Memory B cell (primary cell): ENCODE measurements at regions not wholly inside any gene's neighbourhood (a gene's known extent, or its start where the extent isn't known, plus 50 kb on each side); places are given as distances from the start of the nearest gene placed in this dataset.

Experiments used
- ATAC-seq: fragments of 150-1000 bp; cut with Tn5 transposase; 2 replicates; pipeline ENCODE4 v1.10.0; 2021; ENCODE audit warnings: low read depth, mild to moderate bottlenecking, moderate library complexity
- DNase-seq, 2 donors: peaks; one replicate each; pipeline ENCODE4 v3.0.0; 2022; ENCODE audit warnings: low spot score in 2 of 2
- H3K27ac Mint-ChIP-seq: one replicate; pipeline ENCODE4 v1.8.0; 2022; ENCODE audit warnings: mild to moderate bottlenecking, moderate library complexity, mixed read lengths
- H3K27me3 Mint-ChIP-seq: one replicate; pipeline ENCODE4 v1.8.0; 2022; ENCODE audit warnings: mixed read lengths
- H3K36me3 Mint-ChIP-seq: one replicate; pipeline ENCODE4 v1.8.0; 2022; ENCODE audit warnings: mild to moderate bottlenecking, mixed read lengths
- H3K4me1 Mint-ChIP-seq: one replicate; pipeline ENCODE4 v1.8.0; 2022; ENCODE audit warnings: mixed read lengths
- H3K4me3 Mint-ChIP-seq: one replicate; pipeline ENCODE4 v1.8.0; 2022; ENCODE audit warnings: mild to moderate bottlenecking, moderate library complexity, mixed read lengths
- H3K9me3 Mint-ChIP-seq: one replicate; pipeline ENCODE4 v1.8.0; 2022; ENCODE audit warnings: mixed read lengths

- H3K9me3 Mint-ChIP-seq, result no peaks in the 10 kb centered on the region
- no peak overlapping the region for H3K4me3 Mint-ChIP-seq
- no peak overlapping the region for H3K27ac Mint-ChIP-seq
- H3K4me1 Mint-ChIP-seq, result no peaks in the 10 kb centered on the region
- H3K36me3 Mint-ChIP-seq, result no peaks in the 10 kb centered on the region
- ATAC-seq, result no peak
- peaks cover 4% of the 10 kb centered on the region for H3K27me3 Mint-ChIP-seq
- no peak for DNase-seq
Measured at GRCh38 chrX:40503094-40503493, 77.7 kb upstream of the ATP6AP2 start.

DNA sequence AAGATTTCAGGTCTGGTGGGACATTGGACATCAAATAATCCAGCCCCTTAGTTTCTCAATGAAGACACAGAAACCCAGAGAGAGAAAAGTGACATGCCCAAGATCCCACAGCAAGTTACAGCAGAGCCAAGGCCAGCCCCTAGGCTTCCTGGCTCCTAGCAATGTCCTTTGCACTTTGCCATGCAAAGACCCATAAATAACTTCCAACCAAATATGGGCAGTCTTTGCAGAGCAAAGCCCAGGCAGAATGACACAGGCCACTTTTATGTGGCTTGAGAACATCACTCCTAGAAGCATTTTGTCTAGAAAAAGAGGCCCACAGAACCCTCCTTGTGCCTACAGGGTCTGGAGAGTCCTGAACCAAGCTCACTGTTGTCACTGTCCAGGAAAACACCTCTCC, 78.1 kb upstream of the ATP6AP2 start:
- Mint-ChIP-seq H3K27me3 (peaks cover 4% of the 10 kb centered on the region), H3K4me1 (no peaks in the 10 kb centered on the region), H3K4me3 (no peak overlapping the region), H3K36me3 (no peaks in the 10 kb centered on the region), H3K9me3 (no peaks in the 10 kb centered on the region), H3K27ac (no peak overlapping the region)
- ATAC-seq (no peak), DNase-seq (no peak)

GRCh38 chrX:40501164-40501855, 79.5 kb upstream of the ATP6AP2 start:
- Mint-ChIP-seq H3K36me3 (no peaks in the 10 kb centered on the region), H3K9me3 (no peaks in the 10 kb centered on the region), H3K4me1 (no peaks in the 10 kb centered on the region), H3K27ac (no peak overlapping the region), H3K4me3 (no peak overlapping the region), H3K27me3 (peaks cover 4% of the 10 kb centered on the region)
- no peak for DNase-seq
- ATAC-seq, result no peak

- H3K9me3 Mint-ChIP-seq, result no peaks in the 10 kb centered on the region
- peaks cover 6% of the 10 kb centered on the region for H3K27me3 Mint-ChIP-seq
- H3K27ac Mint-ChIP-seq, result no peak overlapping the region
- ATAC-seq (no peak), DNase-seq (no peak)
- no peaks in the 10 kb centered on the region for H3K4me1 Mint-ChIP-seq
- no peaks in the 10 kb centered on the region for H3K36me3 Mint-ChIP-seq
- H3K4me3 Mint-ChIP-seq, result no peak overlapping the region
Measured at GRCh38 chrX:40496728-40497127, 84.0 kb upstream of the ATP6AP2 start.

- H3K4me1 Mint-ChIP-seq, result no peaks in the 10 kb centered on the region
- DNase-seq, result no peak
- H3K27me3 Mint-ChIP-seq, result peaks cover 6% of the 10 kb centered on the region
- ATAC-seq, result no peak
- H3K36me3 Mint-ChIP-seq, result no peaks in the 10 kb centered on the region
- H3K4me3 Mint-ChIP-seq, result no peak overlapping the region
- H3K9me3 Mint-ChIP-seq, result no peaks in the 10 kb centered on the region
- no peak overlapping the region for H3K27ac Mint-ChIP-seq
Measured at GRCh38 chrX:40495659-40496058, 85.1 kb upstream of the ATP6AP2 start.

- Mint-ChIP-seq H3K9me3 (no peaks in the 10 kb centered on the region), H3K4me3 (no peak overlapping the region), H3K36me3 (no peaks in the 10 kb centered on the region), H3K4me1 (no peaks in the 10 kb centered on the region), H3K27ac (no peak overlapping the region), H3K27me3 (peaks cover 4% of the 10 kb centered on the region)
- ATAC-seq (no peak), DNase-seq (no peak)
Measured at GRCh38 chrX:40494005-40494404, 86.8 kb upstream of the ATP6AP2 start.

GRCh38 chrX:40488296-40488695, 92.5 kb upstream of the ATP6AP2 start:
- Mint-ChIP-seq H3K27ac (no peak overlapping the region), H3K36me3 (no peaks in the 10 kb centered on the region), H3K9me3 (peaks cover 6% of the 10 kb centered on the region), H3K27me3 (no peaks in the 10 kb centered on the region), H3K4me3 (no peak overlapping the region), H3K4me1 (no peaks in the 10 kb centered on the region)
- DNase-seq (no peak), ATAC-seq (no peak)

GRCh38 chrX:40485973-40486372, 94.8 kb upstream of the ATP6AP2 start:
- Mint-ChIP-seq H3K4me3 (no peak overlapping the region), H3K4me1 (no peaks in the 10 kb centered on the region), H3K9me3 (peaks cover 6% of the 10 kb centered on the region), H3K27ac (no peak overlapping the region), H3K36me3 (no peaks in the 10 kb centered on the region), H3K27me3 (no peaks in the 10 kb centered on the region)
- no peak for ATAC-seq
- DNase-seq, result no peak

DNA sequence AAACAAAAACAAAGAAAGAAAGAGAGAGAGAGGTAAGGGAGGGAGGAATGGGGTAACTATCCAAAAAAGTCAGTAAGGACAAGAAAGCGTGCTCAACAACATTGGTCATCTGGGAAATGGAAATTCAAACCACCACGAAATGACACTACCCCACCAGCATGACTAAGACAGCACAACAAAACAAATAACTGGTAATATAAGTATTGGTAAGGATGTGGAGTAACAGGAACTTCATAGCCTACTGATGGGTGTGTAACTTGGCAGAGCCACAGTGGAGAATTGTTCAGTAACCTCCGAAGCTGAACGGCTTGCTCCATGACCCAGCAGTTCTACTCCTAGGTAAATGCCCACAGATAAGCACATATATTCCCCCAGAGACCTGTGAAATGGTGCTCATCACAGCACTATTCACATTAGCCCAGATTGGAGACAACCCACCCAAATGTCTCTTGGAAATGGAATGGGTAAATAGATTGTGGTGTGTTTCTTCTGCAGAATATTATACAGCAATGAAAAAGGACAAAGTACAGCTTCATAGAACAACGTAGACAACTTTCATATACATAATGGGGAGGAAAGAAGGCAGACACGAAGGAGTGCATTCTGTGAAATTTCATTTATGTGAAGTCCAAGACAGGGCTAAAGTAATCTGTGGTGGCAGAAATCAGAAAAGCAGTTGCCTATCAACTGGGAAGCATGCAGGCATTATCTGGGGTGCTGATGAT, 95.5 kb upstream of the ATP6AP2 start:
- peaks cover 6% of the 10 kb centered on the region for H3K9me3 Mint-ChIP-seq

GRCh38 chrX:40484408-40485091, 96.2 kb upstream of the ATP6AP2 start:
- no peaks in the 10 kb centered on the region for H3K4me1 Mint-ChIP-seq
- H3K27ac Mint-ChIP-seq, result no peak overlapping the region
- no peak overlapping the region for H3K4me3 Mint-ChIP-seq
- DNase-seq (no peak), ATAC-seq (no peak)
- H3K36me3 Mint-ChIP-seq, result no peaks in the 10 kb centered on the region
- peaks cover 6% of the 10 kb centered on the region for H3K9me3 Mint-ChIP-seq
- H3K27me3 Mint-ChIP-seq, result no peaks in the 10 kb centered on the region

More for the DNA sequence above, 95.5 kb upstream of the ATP6AP2 start:
- H3K27me3 Mint-ChIP-seq, result no peaks in the 10 kb centered on the region
- H3K4me3 Mint-ChIP-seq, result no peak overlapping the region
- no peaks in the 10 kb centered on the region for H3K4me1 Mint-ChIP-seq
- ATAC-seq, result no peak
- H3K36me3 Mint-ChIP-seq, result no peaks in the 10 kb centered on the region
- H3K27ac Mint-ChIP-seq, result no peak overlapping the region
- DNase-seq, result no peak

- H3K4me3 Mint-ChIP-seq, result no peak overlapping the region
- H3K9me3 Mint-ChIP-seq, result peaks cover 6% of the 10 kb centered on the region
- no peaks in the 10 kb centered on the region for H3K4me1 Mint-ChIP-seq
- H3K27ac Mint-ChIP-seq, result no peak overlapping the region
- no peak for ATAC-seq
- H3K27me3 Mint-ChIP-seq, result no peaks in the 10 kb centered on the region
- no peak for DNase-seq
- no peaks in the 10 kb centered on the region for H3K36me3 Mint-ChIP-seq
Measured at GRCh38 chrX:40483502-40483901, 97.3 kb upstream of the ATP6AP2 start.

GRCh38 chrX:40479777-40480318, 100.9 kb upstream of the ATP6AP2 start:
- no peak for ATAC-seq
- no peak overlapping the region for H3K27ac Mint-ChIP-seq

DNA sequence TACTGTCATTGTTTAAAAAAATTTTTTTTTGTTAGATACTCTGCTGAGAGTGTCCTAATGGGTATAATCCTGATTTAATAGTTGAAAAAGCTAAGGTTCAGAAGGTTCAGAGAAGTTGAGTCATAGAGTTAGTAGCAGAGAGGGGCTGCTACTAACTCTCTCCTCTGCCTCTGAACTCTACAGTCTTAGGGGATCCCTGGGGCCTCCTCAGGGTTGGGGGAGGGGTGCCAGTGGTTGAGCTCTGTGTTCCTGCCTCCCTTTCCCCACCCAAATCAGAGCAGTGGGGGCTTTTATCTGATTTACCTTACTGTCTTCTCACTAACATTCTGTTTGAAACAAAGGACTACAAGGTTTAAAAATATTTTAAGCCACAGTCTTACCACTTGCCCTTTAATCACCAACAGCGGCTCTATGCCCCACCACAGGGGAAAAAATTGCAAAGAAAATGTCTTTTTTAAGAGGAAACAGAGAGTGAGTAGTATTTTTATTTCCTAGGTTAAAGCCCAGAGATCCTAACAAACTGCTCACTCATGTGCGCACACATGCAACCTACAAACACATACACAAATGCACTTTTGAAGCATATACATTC, 102.2 kb upstream of the ATP6AP2 start:
- peaks cover 3% of the 10 kb centered on the region for H3K27me3 Mint-ChIP-seq
- peaks cover 1% of the 10 kb centered on the region for H3K4me1 Mint-ChIP-seq
- no peak overlapping the region for H3K4me3 Mint-ChIP-seq
- H3K9me3 Mint-ChIP-seq, result no peaks in the 10 kb centered on the region
- H3K36me3 Mint-ChIP-seq, result no peaks in the 10 kb centered on the region
- no peak overlapping the region for H3K27ac Mint-ChIP-seq
- ATAC-seq (no peak), DNase-seq (no peak)

More at GRCh38 chrX:40479777-40480318, 100.9 kb upstream of the ATP6AP2 start:
- Mint-ChIP-seq H3K27me3 (peaks cover 2% of the 10 kb centered on the region), H3K9me3 (peaks cover 2% of the 10 kb centered on the region), H3K4me1 (no peaks in the 10 kb centered on the region), H3K36me3 (no peaks in the 10 kb centered on the region), H3K4me3 (no peak overlapping the region)
- no peak for DNase-seq

DNA sequence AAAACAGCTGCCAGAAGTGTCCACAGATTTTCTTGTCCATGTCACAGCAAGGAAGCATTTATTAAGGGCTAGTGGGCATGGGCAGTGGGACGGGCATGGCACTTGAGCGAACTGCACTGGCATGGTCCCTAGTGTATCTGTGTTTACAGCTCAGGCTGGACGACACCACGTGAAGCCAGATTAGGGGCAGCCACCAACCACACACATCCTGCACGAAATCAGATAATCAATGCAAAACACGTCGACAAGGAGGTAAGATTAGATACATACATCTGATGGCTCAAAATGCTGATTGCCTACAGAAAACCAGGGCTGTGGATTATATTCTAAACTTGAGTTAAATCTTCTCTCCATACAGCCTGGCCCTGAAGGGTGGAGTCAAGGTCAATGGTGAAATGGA, 103.8 kb upstream of the ATP6AP2 start:
- Mint-ChIP-seq H3K4me3 (no peak overlapping the region), H3K36me3 (no peaks in the 10 kb centered on the region), H3K27me3 (peaks cover 8% of the 10 kb centered on the region), H3K9me3 (no peaks in the 10 kb centered on the region), H3K4me1 (peaks cover 11% of the 10 kb centered on the region), H3K27ac (no peak overlapping the region)
- no peak for ATAC-seq
- no peak for DNase-seq
